ENCODE measurements at regions not wholly inside any gene's neighbourhood (a gene's known extent, or its start where the extent isn't known, plus 50 kb on each side); places are given as distances from the start of the nearest gene placed in this dataset.

- H3K27me3 Mint-ChIP-seq (ENCODE audit: low read depth, poor library complexity): peaks cover 42% of the 10 kb centered on the region
- no peaks in the 10 kb centered on the region for H3K36me3 Mint-ChIP-seq (ENCODE audit: low read depth)
- H3K27ac Mint-ChIP-seq: no peak overlapping the region
- no peak for TF ChIP-seq CTCF (IDR thresholded peaks at IDR 0.05)
- DNase-seq: no peak
- no peaks in the 10 kb centered on the region for H3K4me1 Mint-ChIP-seq
- no peaks in the 10 kb centered on the region for H3K9me3 Mint-ChIP-seq
- H3K4me3 Mint-ChIP-seq: no peak overlapping the region
Observed at GRCh38 chr9:126116351-126117157, 210.1 kb upstream of the MVB12B start.

- H3K27ac Mint-ChIP-seq: no peak overlapping the region
- H3K4me1 Mint-ChIP-seq: no peaks in the 10 kb centered on the region
- no peak overlapping the region for H3K4me3 Mint-ChIP-seq
- no peaks in the 10 kb centered on the region for H3K36me3 Mint-ChIP-seq (ENCODE audit: low read depth)
- H3K9me3 Mint-ChIP-seq: no peaks in the 10 kb centered on the region
- TF ChIP-seq CTCF (IDR thresholded peaks at IDR 0.05): no peak
- DNase-seq: no peak
- peaks cover 42% of the 10 kb centered on the region for H3K27me3 Mint-ChIP-seq (ENCODE audit: low read depth, poor library complexity)
Observed at GRCh38 chr9:126117158-126117425, 209.5 kb upstream of the MVB12B start.

GRCh38 chr9:126117631-126118030, 209.0 kb upstream of the MVB12B start:
- DNase-seq: no peak

GRCh38 chr9:126119731-126120130, 206.9 kb upstream of the MVB12B start:
- Mint-ChIP-seq H3K27ac (no peak overlapping the region), H3K36me3 (ENCODE audit: low read depth) (no peaks in the 10 kb centered on the region), H3K4me3 (no peak overlapping the region), H3K27me3 (ENCODE audit: low read depth, poor library complexity) (peaks cover 50% of the 10 kb centered on the region), H3K4me1 (no peaks in the 10 kb centered on the region), H3K9me3 (no peaks in the 10 kb centered on the region)
- TF ChIP-seq CTCF (IDR thresholded peaks at IDR 0.05): no peak
- DNase-seq: no peak

More at GRCh38 chr9:126117631-126118030, 209.0 kb upstream of the MVB12B start:
- Mint-ChIP-seq H3K4me1 (no peaks in the 10 kb centered on the region), H3K27me3 (ENCODE audit: low read depth, poor library complexity) (peaks cover 42% of the 10 kb centered on the region), H3K4me3 (no peak overlapping the region), H3K36me3 (ENCODE audit: low read depth) (no peaks in the 10 kb centered on the region), H3K9me3 (no peaks in the 10 kb centered on the region), H3K27ac (no peak overlapping the region)
- no peak for TF ChIP-seq CTCF (IDR thresholded peaks at IDR 0.05)

GRCh38 chr9:126122901-126123616, 203.6 kb upstream of the MVB12B start:
- Mint-ChIP-seq H3K27me3 (ENCODE audit: low read depth, poor library complexity) (peaks cover 63% of the 10 kb centered on the region), H3K27ac (no peak overlapping the region)
- DNase-seq: no peak

More at GRCh38 chr9:126122901-126123616, 203.6 kb upstream of the MVB12B start:
- Mint-ChIP-seq H3K4me3 (no peak overlapping the region), H3K4me1 (no peaks in the 10 kb centered on the region), H3K36me3 (ENCODE audit: low read depth) (no peaks in the 10 kb centered on the region), H3K9me3 (no peaks in the 10 kb centered on the region)
- no peak for TF ChIP-seq CTCF (IDR thresholded peaks at IDR 0.05)

Measured in nephron progenitor cell (in vitro differentiated cells).